WTC11 (cell line): ENCODE measurements at regions not wholly inside any gene's neighbourhood (a gene's known extent, or its start where the extent isn't known, plus 50 kb on each side); places are given as distances from the start of the nearest gene placed in this dataset.

Experiments used
- ATAC-seq: fragments of 200-7000 bp; cut with Tn5 transposase; 2 replicates; pipeline ENCODE4 v1.10.0; 2021; ENCODE audit warnings: mild to moderate bottlenecking, moderate library complexity
- CTCF ChIA-PET: fragments of 300-600 bp; sonication (Branson Sonifier 250); formaldehyde crosslinking; loops from one replicate; lab custom pipeline; 2021; ENCODE audit warnings: antibody characterized with exemption; lab: Charles Lee
- POLR2A ChIA-PET: fragments of 350-600 bp; sonication (Branson Sonifier 250); formaldehyde crosslinking; loops from one replicate; lab custom pipeline; 2021; ENCODE audit warnings: antibody characterized with exemption; lab: Charles Lee
- DNase-seq: peaks from one replicate; pipeline ENCODE4 v3.0.0; 2021; ENCODE audit warnings: low spot score
- H3K27ac Mint-ChIP-seq: 2 replicates; pipeline ENCODE4 v1.8.0; 2021; ENCODE audit warnings: mixed read lengths
- H3K27me3 Mint-ChIP-seq: 2 replicates; pipeline ENCODE4 v1.8.0; 2021; ENCODE audit warnings: low read depth, mild to moderate bottlenecking, moderate library complexity, mixed read lengths
- H3K36me3 Mint-ChIP-seq: 2 replicates; pipeline ENCODE4 v1.8.0; 2021; ENCODE audit warnings: mixed read lengths
- H3K4me1 Mint-ChIP-seq: 2 replicates; pipeline ENCODE4 v1.8.0; 2022; ENCODE audit warnings: mixed read lengths
- H3K4me3 Mint-ChIP-seq: 2 replicates; pipeline ENCODE4 v1.8.0; 2021; ENCODE audit warnings: mild to moderate bottlenecking, moderate library complexity, mixed read lengths
- H3K9me3 Mint-ChIP-seq: 2 replicates; pipeline ENCODE4 v1.8.0; 2021; ENCODE audit warnings: mixed read lengths
- CBFB ChIP-seq: sonication (generic); formaldehyde crosslinking; IDR thresholded peaks from 2 replicates; pipeline ENCODE4 v1.8.1; 2022; ENCODE audit warnings: mild to moderate bottlenecking, low read depth, missing genetic modification reagents
- CREM ChIP-seq: sonication (generic); formaldehyde crosslinking; IDR thresholded peaks from 2 replicates; pipeline ENCODE4 v1.8.1; 2022; ENCODE audit warnings: mild to moderate bottlenecking, missing genetic modification reagents, moderate library complexity
- E2F5 ChIP-seq: sonication (generic); formaldehyde crosslinking; IDR thresholded peaks from 2 replicates; pipeline ENCODE4 v1.8.1; 2022; ENCODE audit warnings: mild to moderate bottlenecking, moderate library complexity, missing genetic modification reagents
- FOXK1 ChIP-seq: sonication (generic); formaldehyde crosslinking; IDR thresholded peaks from 2 replicates; pipeline ENCODE4 v1.8.0; 2022; ENCODE audit warnings: mild to moderate bottlenecking, moderate library complexity, missing genetic modification reagents
- GRHL2 ChIP-seq: fragments of 250-450 bp; sonication (Bioruptor Pico); IDR thresholded peaks from 2 replicates; pipeline ENCODE4 v1.8.0; 2022; ENCODE audit warnings: mild to moderate bottlenecking, moderate library complexity; ENCODE audit not compliant: insufficient replicate concordance, severe bottlenecking
- IRF2 ChIP-seq: sonication (generic); formaldehyde crosslinking; IDR thresholded peaks from 2 replicates; pipeline ENCODE4 v1.8.0; 2022; ENCODE audit warnings: low read depth, missing genetic modification reagents, borderline replicate concordance
- NFYB ChIP-seq: sonication (generic); formaldehyde crosslinking; conservative IDR thresholded peaks from 2 replicates; pipeline ENCODE4 v1.8.0; 2022; ENCODE audit warnings: low read depth, missing genetic modification reagents
- TP53 ChIP-seq: sonication (generic); formaldehyde crosslinking; IDR thresholded peaks from 2 replicates; pipeline ENCODE4 v1.8.1; 2023; ENCODE audit warnings: mild to moderate bottlenecking, missing genetic modification reagents
- USF2 ChIP-seq: sonication (generic); formaldehyde crosslinking; IDR thresholded peaks from 2 replicates; pipeline ENCODE4 v1.8.1; 2023; ENCODE audit warnings: mild to moderate bottlenecking, missing genetic modification reagents, moderate library complexity
- ZBTB21 ChIP-seq: sonication (generic); formaldehyde crosslinking; IDR thresholded peaks from 2 replicates; pipeline ENCODE4 v1.8.1; 2023; ENCODE audit warnings: mild to moderate bottlenecking, missing genetic modification reagents, borderline replicate concordance
- ZNF121 ChIP-seq: sonication (generic); formaldehyde crosslinking; IDR thresholded peaks from 2 replicates; pipeline ENCODE4 v1.8.0; 2023; ENCODE audit warnings: missing genetic modification reagents
- ZNF138 ChIP-seq: sonication (generic); formaldehyde crosslinking; conservative IDR thresholded peaks from 2 replicates; pipeline ENCODE4 v1.8.1; 2022; ENCODE audit warnings: mild to moderate bottlenecking, moderate library complexity, missing genetic modification reagents
- ZNF219 ChIP-seq: sonication (generic); formaldehyde crosslinking; IDR thresholded peaks from 2 replicates; pipeline ENCODE4 v1.8.0; 2023; ENCODE audit warnings: missing genetic modification reagents, mild to moderate bottlenecking, borderline replicate concordance
- TF ChIP-seq, protein P1 (sequence below): fragments of 250-450 bp; sonication (Bioruptor Pico); IDR thresholded peaks from 2 replicates; pipeline ENCODE4 v1.8.0; 2021; ENCODE audit warnings: mild to moderate bottlenecking
- TF ChIP-seq, protein P2 (sequence below): fragments of 250-450 bp; sonication (Bioruptor Pico); IDR thresholded peaks from 2 replicates; pipeline ENCODE4 v1.9.0; 2021; ENCODE audit warnings: mild to moderate bottlenecking, borderline replicate concordance
- TF ChIP-seq, protein P3 (sequence below): sonication (generic); formaldehyde crosslinking; conservative IDR thresholded peaks from 2 replicates; pipeline ENCODE4 v1.8.1; 2022; ENCODE audit warnings: mild to moderate bottlenecking, missing genetic modification reagents
- TF ChIP-seq, protein P4 (sequence below): fragments of 200-600 bp; IDR thresholded peaks from 2 replicates; pipeline ENCODE4 v1.8.0; 2022; ENCODE audit warnings: antibody characterized with exemption
- TF ChIP-seq, protein P5 (sequence below): fragments of 250-450 bp; sonication (Bioruptor Pico); IDR thresholded peaks from 2 replicates; pipeline ENCODE4 v1.9.0; 2021; ENCODE audit warnings: mild to moderate bottlenecking

DNA sequence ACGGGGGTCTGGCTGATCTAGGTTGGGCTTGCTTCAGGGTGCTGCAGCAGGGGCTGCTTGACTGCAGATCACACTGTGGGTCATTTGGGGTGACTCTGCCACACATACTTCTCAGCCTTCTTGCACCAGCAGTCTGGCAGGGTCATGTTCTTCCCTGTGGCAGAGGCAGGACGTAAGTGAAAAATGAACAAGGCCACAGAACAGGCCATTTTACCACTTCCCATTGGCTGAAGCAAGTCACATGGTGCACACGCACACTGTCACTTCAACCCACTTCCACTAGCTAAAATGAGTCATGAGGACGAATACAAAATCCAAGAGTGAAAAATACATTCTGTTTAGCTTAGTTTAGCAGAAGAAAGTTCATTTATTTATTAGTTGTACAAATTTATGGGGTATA is 168.6 kb upstream of the GGTLC1 start:
- CTCF ChIA-PET = no interaction called here
- no peak for DNase-seq
- TF ChIP-seq USF2 (CRISPR knock-in tag) (peak; percentile 34; the same call in 1 of the 2 replicates), ZNF219 (CRISPR knock-in tag) (no peak), NFYB (CRISPR knock-in tag) (no peak), ZNF138 (CRISPR knock-in tag) (no peak)
- TF ChIP-seq, protein P1, sequence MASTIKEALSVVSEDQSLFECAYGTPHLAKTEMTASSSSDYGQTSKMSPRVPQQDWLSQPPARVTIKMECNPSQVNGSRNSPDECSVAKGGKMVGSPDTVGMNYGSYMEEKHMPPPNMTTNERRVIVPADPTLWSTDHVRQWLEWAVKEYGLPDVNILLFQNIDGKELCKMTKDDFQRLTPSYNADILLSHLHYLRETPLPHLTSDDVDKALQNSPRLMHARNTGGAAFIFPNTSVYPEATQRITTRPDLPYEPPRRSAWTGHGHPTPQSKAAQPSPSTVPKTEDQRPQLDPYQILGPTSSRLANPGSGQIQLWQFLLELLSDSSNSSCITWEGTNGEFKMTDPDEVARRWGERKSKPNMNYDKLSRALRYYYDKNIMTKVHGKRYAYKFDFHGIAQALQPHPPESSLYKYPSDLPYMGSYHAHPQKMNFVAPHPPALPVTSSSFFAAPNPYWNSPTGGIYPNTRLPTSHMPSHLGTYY = no peak
- TF ChIP-seq, protein P2, sequence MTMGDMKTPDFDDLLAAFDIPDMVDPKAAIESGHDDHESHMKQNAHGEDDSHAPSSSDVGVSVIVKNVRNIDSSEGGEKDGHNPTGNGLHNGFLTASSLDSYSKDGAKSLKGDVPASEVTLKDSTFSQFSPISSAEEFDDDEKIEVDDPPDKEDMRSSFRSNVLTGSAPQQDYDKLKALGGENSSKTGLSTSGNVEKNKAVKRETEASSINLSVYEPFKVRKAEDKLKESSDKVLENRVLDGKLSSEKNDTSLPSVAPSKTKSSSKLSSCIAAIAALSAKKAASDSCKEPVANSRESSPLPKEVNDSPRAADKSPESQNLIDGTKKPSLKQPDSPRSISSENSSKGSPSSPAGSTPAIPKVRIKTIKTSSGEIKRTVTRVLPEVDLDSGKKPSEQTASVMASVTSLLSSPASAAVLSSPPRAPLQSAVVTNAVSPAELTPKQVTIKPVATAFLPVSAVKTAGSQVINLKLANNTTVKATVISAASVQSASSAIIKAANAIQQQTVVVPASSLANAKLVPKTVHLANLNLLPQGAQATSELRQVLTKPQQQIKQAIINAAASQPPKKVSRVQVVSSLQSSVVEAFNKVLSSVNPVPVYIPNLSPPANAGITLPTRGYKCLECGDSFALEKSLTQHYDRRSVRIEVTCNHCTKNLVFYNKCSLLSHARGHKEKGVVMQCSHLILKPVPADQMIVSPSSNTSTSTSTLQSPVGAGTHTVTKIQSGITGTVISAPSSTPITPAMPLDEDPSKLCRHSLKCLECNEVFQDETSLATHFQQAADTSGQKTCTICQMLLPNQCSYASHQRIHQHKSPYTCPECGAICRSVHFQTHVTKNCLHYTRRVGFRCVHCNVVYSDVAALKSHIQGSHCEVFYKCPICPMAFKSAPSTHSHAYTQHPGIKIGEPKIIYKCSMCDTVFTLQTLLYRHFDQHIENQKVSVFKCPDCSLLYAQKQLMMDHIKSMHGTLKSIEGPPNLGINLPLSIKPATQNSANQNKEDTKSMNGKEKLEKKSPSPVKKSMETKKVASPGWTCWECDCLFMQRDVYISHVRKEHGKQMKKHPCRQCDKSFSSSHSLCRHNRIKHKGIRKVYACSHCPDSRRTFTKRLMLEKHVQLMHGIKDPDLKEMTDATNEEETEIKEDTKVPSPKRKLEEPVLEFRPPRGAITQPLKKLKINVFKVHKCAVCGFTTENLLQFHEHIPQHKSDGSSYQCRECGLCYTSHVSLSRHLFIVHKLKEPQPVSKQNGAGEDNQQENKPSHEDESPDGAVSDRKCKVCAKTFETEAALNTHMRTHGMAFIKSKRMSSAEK (CRISPR knock-in tag) = no peak
- no peak overlapping the region for H3K4me3 Mint-ChIP-seq
- no peaks in the 10 kb centered on the region for H3K36me3 Mint-ChIP-seq
- peaks cover 9% of the 10 kb centered on the region for H3K4me1 Mint-ChIP-seq
- H3K27me3 Mint-ChIP-seq = peaks cover 8% of the 10 kb centered on the region; the same call in 1 of the 2 replicates
- POLR2A ChIA-PET = no interaction called here
- no peak for ATAC-seq
- no peaks in the 10 kb centered on the region for H3K9me3 Mint-ChIP-seq
- no peak overlapping the region for H3K27ac Mint-ChIP-seq

- DNase-seq (no peak), ATAC-seq (no peak)
- Mint-ChIP-seq H3K4me1 (peaks cover 9% of the 10 kb centered on the region), H3K27me3 (peaks cover 8% of the 10 kb centered on the region; the same call in 1 of the 2 replicates), H3K36me3 (no peaks in the 10 kb centered on the region), H3K27ac (no peak overlapping the region), H3K4me3 (no peak overlapping the region), H3K9me3 (peaks cover 5% of the 10 kb centered on the region)
- POLR2A ChIA-PET = no interaction called here
- CTCF ChIA-PET = no interaction called here
- TF ChIP-seq FOXK1 (no peak), CREM (CRISPR knock-in tag) (no peak), GRHL2 (CRISPR knock-in tag) (no peak), ZBTB21 (CRISPR knock-in tag) (no peak), IRF2 (no peak), ZNF121 (CRISPR knock-in tag) (no peak), E2F5 (CRISPR knock-in tag) (no peak), CBFB (no peak), TP53 (no peak)
- TF ChIP-seq, protein P3, sequence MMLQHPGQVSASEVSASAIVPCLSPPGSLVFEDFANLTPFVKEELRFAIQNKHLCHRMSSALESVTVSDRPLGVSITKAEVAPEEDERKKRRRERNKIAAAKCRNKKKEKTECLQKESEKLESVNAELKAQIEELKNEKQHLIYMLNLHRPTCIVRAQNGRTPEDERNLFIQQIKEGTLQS = no peak
- TF ChIP-seq, protein P4, sequence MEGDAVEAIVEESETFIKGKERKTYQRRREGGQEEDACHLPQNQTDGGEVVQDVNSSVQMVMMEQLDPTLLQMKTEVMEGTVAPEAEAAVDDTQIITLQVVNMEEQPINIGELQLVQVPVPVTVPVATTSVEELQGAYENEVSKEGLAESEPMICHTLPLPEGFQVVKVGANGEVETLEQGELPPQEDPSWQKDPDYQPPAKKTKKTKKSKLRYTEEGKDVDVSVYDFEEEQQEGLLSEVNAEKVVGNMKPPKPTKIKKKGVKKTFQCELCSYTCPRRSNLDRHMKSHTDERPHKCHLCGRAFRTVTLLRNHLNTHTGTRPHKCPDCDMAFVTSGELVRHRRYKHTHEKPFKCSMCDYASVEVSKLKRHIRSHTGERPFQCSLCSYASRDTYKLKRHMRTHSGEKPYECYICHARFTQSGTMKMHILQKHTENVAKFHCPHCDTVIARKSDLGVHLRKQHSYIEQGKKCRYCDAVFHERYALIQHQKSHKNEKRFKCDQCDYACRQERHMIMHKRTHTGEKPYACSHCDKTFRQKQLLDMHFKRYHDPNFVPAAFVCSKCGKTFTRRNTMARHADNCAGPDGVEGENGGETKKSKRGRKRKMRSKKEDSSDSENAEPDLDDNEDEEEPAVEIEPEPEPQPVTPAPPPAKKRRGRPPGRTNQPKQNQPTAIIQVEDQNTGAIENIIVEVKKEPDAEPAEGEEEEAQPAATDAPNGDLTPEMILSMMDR = no peak
- TF ChIP-seq, protein P5, sequence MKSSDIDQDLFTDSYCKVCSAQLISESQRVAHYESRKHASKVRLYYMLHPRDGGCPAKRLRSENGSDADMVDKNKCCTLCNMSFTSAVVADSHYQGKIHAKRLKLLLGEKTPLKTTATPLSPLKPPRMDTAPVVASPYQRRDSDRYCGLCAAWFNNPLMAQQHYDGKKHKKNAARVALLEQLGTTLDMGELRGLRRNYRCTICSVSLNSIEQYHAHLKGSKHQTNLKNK = no peak
- TF ChIP-seq, protein P2 (CRISPR knock-in tag) = no peak
Measured at GRCh38 chr20:24153101-24154040, 164.8 kb upstream of the GGTLC1 start.
